GM23248 (cell line): ENCODE measurements at regions not wholly inside any gene's neighbourhood (a gene's known extent, or its start where the extent isn't known, plus 50 kb on each side); places are given as distances from the start of the nearest gene placed in this dataset.

Source experiments
- DNase-seq: peaks from one replicate; pipeline ENCODE4 v3.0.0-alpha.2; 2015
- H2AFZ ChIP-seq: fragments of 200-600 bp; sonication (generic); 2 replicates; pipeline ENCODE4 v1.6.1; 2016; ENCODE audit warnings: antibody characterized with exemption
- H3F3A ChIP-seq: fragments of 200-600 bp; sonication (generic); 2 replicates; pipeline ENCODE4 v1.6.1; 2016; ENCODE audit warnings: mild to moderate bottlenecking, antibody characterized with exemption, mixed run types; ENCODE audit not compliant: insufficient read depth
- H3K27ac ChIP-seq: fragments of 200-600 bp; sonication (generic); 2 replicates; pipeline ENCODE4 v1.5.1; 2016; ENCODE audit warnings: mild to moderate bottlenecking
- H3K27me3 ChIP-seq: fragments of 200-600 bp; sonication (generic); replicated peaks from 2 replicates; pipeline ENCODE4 v1.6.1; 2016; ENCODE audit warnings: mild to moderate bottlenecking; ENCODE audit not compliant: insufficient read depth
- H3K36me3 ChIP-seq: fragments of 200-600 bp; sonication (generic); 2 replicates; pipeline ENCODE4 v1.6.1; 2016; ENCODE audit warnings: low read depth, mild to moderate bottlenecking
- H3K4me1 ChIP-seq: fragments of 200-600 bp; sonication (generic); 2 replicates; pipeline ENCODE4 v1.6.1; 2016; ENCODE audit warnings: mild to moderate bottlenecking; ENCODE audit not compliant: insufficient read depth
- H3K4me2 ChIP-seq: fragments of 200-600 bp; sonication (generic); one replicate; pipeline ENCODE4 v1.6.1; 2016; ENCODE audit warnings: mild to moderate bottlenecking; ENCODE audit not compliant: unreplicated experiment
- H3K4me3 ChIP-seq: fragments of 200-600 bp; sonication (generic); 2 replicates; pipeline ENCODE4 v1.5.1; 2016; ENCODE audit warnings: mild to moderate bottlenecking
- H3K79me2 ChIP-seq: fragments of 200-600 bp; sonication (generic); 2 replicates; pipeline ENCODE4 v1.6.1; 2016; ENCODE audit warnings: mild to moderate bottlenecking; ENCODE audit not compliant: insufficient read depth
- H3K9ac ChIP-seq: fragments of 200-600 bp; sonication (generic); 2 replicates; pipeline ENCODE4 v1.6.1; 2016; ENCODE audit warnings: mild to moderate bottlenecking
- H3K9me2 ChIP-seq: fragments of 200-600 bp; sonication (generic); 2 replicates; pipeline ENCODE4 v1.6.1; 2016; ENCODE audit warnings: mixed run types, mild to moderate bottlenecking, moderate library complexity; ENCODE audit not compliant: insufficient read depth
- H3K9me3 ChIP-seq: fragments of 200-600 bp; sonication (generic); one replicate; pipeline ENCODE4 v1.6.1; 2017; ENCODE audit warnings: low read depth
- H4K20me1 ChIP-seq: fragments of 200-600 bp; sonication (generic); 2 replicates; pipeline ENCODE4 v1.6.0; 2016; ENCODE audit not compliant: insufficient read depth
- EZH2 ChIP-seq: fragments of 200-600 bp; sonication (generic); IDR thresholded peaks from 2 replicates; pipeline ENCODE4 v1.6.1; 2018; ENCODE audit warnings: antibody characterized with exemption, mild to moderate bottlenecking; ENCODE audit not compliant: insufficient read depth, poor library complexity, severe bottlenecking
- EZH2phosphoT487 ChIP-seq: fragments of 200-600 bp; sonication (generic); IDR thresholded peaks from 2 replicates; pipeline ENCODE4 v1.6.1; 2018; ENCODE audit warnings: antibody characterized with exemption, moderate library complexity, mild to moderate bottlenecking, low read depth; ENCODE audit not compliant: insufficient read depth
- WGBS, 2 experiments: methylation state at CpG; one replicate each; pipeline ENCODE4 v1.1.6; 2015 to 2017; ENCODE audit warnings: low lambda C conversion rate in 2 of 2, low coverage in 1 of 2; ENCODE audit errors: missing lambda C conversion rate in 2 of 2; 5-methylcytosine and 5-hydroxymethylcytosine counted together
- in situ Hi-C: fragments of 300-500 bp; cut with MboI; formaldehyde crosslinking; loops from 2 replicates; pipeline ENCODE4 v1.15.0; 2020

DNA sequence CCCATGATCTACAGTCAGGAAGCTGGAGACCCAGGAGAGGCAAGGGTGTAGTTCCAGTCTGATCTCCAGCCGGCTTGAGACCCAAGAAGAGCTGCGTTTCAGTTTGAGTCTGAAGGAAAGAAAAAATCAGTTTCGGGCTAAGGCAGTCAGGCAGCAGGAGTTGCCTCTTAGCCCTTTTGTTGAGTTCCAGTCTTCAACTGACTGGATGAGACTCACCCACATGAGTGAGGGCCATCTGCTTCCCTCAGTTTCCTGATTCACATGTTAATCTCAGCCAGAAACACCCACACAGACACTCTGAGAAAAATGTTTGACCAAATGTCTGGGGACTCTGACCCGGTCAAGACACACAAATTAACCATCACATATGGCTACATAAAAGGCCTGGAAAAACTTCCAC, 73.6 kb upstream of the ELOVL6 start:
- Histone ChIP-seq H3K4me3 (no peak overlapping the region), H3K27me3 (no peaks in the 10 kb centered on the region), H3K36me3 (no peaks in the 10 kb centered on the region), H3F3A (peaks cover 9% of the 10 kb centered on the region; the same call in 1 of the 2 replicates), H3K4me1 (peaks cover 19% of the 10 kb centered on the region), H2AFZ (no peak overlapping the region), H3K9ac (no peak overlapping the region), H4K20me1 (no peaks in the 10 kb centered on the region), H3K4me2 (no peak overlapping the region), H3K9me2 (no peaks in the 10 kb centered on the region), H3K9me3 (no peaks in the 10 kb centered on the region), H3K79me2 (no peaks in the 10 kb centered on the region), H3K27ac (no peak overlapping the region)
- in situ Hi-C loops, result no loop called here
- TF ChIP-seq EZH2 (no peak), EZH2phosphoT487 (no peak)
- WGBS, 2 experiments, result 76 to 77% methylated on average over 4 of the region's 4 CpGs
- DNase-seq, result no peak

- peaks cover 4% of the 10 kb centered on the region; the same call in 1 of the 2 replicates for H3F3A ChIP-seq
- no peaks in the 10 kb centered on the region for H3K27me3 ChIP-seq
- peak overlapping the region; percentile 37 for H3K4me3 ChIP-seq
- peak; percentile 91 for DNase-seq
- no peaks in the 10 kb centered on the region for H3K79me2 ChIP-seq
- no peak overlapping the region for H3K9ac ChIP-seq
- no peak overlapping the region for H2AFZ ChIP-seq
- peak overlapping the region; percentile 64 for H3K4me2 ChIP-seq
- peaks cover 11% of the 10 kb centered on the region for H3K4me1 ChIP-seq
- in situ Hi-C loops, result no loop called here
- no peaks in the 10 kb centered on the region for H3K9me2 ChIP-seq
- 41 to 46% methylated on average over 3 of the region's 3 CpGs for WGBS, 2 experiments
- H3K36me3 ChIP-seq, result no peaks in the 10 kb centered on the region
- no peaks in the 10 kb centered on the region for H3K9me3 ChIP-seq
- H4K20me1 ChIP-seq, result no peaks in the 10 kb centered on the region
- TF ChIP-seq EZH2 (no peak), EZH2phosphoT487 (no peak)
- peak overlapping the region; percentile 33 for H3K27ac ChIP-seq
These were observed 72.2 kb upstream of the ELOVL6 start for GRCh38 chr4:110270492-110271197.

DNA sequence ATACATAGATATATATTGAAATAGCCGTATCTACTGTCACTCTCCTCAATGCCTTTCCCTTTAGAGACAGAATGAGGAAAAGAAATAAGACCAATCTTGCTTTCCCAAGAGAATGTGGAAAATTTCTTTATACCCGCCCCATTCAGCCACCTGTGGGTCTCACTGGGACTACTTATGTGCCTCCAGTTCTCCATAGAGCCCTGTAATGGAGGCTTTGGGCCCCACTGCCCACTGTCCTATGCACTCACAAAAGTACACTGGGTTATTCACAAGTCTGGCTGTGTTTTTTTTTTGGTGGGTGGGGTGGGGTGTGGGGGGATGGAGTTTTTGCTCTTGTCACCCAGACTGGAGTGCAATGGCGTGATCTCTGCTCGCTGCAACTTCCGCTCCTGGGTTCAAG, 70.4 kb upstream of the ELOVL6 start:
- peaks cover 10% of the 10 kb centered on the region for H3K4me1 ChIP-seq
- WGBS, 2 experiments, result 88 to 90% methylated on average over 4 to 5 of the region's 5 CpGs
- no peak overlapping the region for H3K27ac ChIP-seq
- H2AFZ ChIP-seq, result no peak overlapping the region
- H3K36me3 ChIP-seq, result no peaks in the 10 kb centered on the region
- no peaks in the 10 kb centered on the region for H4K20me1 ChIP-seq
- no peak overlapping the region for H3K4me2 ChIP-seq
- no peak overlapping the region for H3K9ac ChIP-seq
- TF ChIP-seq EZH2phosphoT487 (no peak), EZH2 (no peak)
- in situ Hi-C loops, result no loop called here
- H3K4me3 ChIP-seq, result no peak overlapping the region
- H3K9me2 ChIP-seq, result no peaks in the 10 kb centered on the region
- no peaks in the 10 kb centered on the region for H3K27me3 ChIP-seq
- peaks cover 4% of the 10 kb centered on the region; the same call in 1 of the 2 replicates for H3F3A ChIP-seq
- no peaks in the 10 kb centered on the region for H3K9me3 ChIP-seq
- H3K79me2 ChIP-seq, result no peaks in the 10 kb centered on the region
- DNase-seq, result no peak

DNA sequence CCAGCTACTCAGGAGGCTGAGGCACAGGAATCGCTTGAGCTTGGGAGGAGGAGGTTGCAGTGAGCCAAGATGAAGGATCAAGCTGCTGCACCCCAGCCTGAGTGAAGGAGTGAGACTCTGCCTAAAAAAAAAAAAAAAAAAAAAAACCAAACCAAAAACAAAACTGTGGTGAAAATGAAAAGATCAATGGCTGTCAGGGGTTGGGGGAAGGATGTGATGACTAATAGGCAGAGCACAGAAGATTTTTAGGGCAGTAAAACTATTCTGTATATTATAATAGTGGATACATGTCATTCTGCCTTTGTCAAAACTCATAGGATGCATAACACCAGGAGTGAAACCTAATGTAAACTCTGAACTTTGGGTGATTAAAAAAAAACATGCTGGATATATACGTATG, 69.9 kb upstream of the ELOVL6 start:
- H3K9ac ChIP-seq, result no peak overlapping the region
- peaks cover 4% of the 10 kb centered on the region; the same call in 1 of the 2 replicates for H3F3A ChIP-seq
- DNase-seq, result no peak
- H3K27me3 ChIP-seq, result no peaks in the 10 kb centered on the region
- in situ Hi-C loops, result no loop called here
- no peaks in the 10 kb centered on the region for H3K9me2 ChIP-seq
- no peak overlapping the region for H3K4me3 ChIP-seq
- H3K4me1 ChIP-seq, result peaks cover 10% of the 10 kb centered on the region
- H3K4me2 ChIP-seq, result no peak overlapping the region
- no peak overlapping the region for H3K27ac ChIP-seq
- H3K79me2 ChIP-seq, result no peaks in the 10 kb centered on the region
- no peak overlapping the region for H2AFZ ChIP-seq
- TF ChIP-seq EZH2, result no peak
- no peak for TF ChIP-seq EZH2phosphoT487
- no peaks in the 10 kb centered on the region for H3K9me3 ChIP-seq
- H4K20me1 ChIP-seq, result no peaks in the 10 kb centered on the region
- H3K36me3 ChIP-seq, result no peaks in the 10 kb centered on the region
- 71 to 78% methylated on average over 2 of the region's 2 CpGs for WGBS, 2 experiments
